GF-D8 (cell line): ENCODE measurements at regions not wholly inside any gene's neighbourhood (a gene's known extent, or its start where the extent isn't known, plus 50 kb on each side); places are given as distances from the start of the nearest gene placed in this dataset.

Source experiments
- DNase-seq: peaks from one replicate; lab custom pipeline; 2025; lab: John Stamatoyannopoulos, UW

DNA sequence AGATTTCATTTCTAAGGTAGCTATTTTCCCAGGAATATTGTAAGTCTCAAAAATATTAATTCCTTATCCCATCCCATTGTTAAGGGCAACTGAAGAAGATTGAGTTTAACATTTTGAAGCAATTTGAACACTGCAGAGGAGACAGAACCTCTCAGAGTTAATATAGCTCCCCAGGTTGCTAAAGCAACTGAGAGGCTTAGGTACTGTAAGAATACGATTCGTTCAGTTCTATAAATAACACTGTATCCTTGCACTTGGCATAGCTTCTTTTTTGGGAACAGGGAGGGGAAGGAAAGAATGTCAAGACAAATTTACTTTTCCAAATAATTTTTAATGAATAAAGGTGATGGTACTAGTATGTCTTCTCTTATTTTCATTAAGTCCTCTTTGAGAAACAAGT lies 658.4 kb upstream of the CELF2 start:
- DNase-seq: no peak

DNA sequence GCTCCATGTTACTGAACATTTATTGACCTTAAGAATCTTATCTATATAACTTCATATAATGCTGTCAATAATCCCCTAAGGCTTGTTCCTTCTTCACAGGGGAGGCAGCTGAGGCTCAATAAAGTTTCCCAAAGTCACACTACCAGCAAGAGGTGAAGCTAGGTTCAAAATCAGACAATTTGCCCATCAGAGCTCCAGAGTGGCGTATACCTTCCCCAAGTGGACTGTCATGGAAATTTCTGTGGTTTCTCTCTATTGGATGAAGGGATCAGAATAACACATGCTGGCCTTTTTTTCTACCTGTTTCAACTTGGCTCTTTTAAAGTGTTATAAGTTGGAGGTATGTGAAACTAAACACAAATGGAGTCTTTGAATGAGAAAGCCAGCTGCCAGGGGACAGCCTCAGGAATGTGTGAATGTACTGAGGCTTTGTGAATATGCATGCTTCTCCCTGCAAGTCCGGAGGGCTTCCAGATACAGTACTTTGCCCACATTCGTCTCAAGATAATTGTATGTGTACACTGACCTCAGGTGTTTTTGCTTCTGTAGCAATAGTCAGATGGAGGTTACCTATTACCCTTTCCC lies 656.3 kb upstream of the CELF2 start:
- no peak for DNase-seq

DNA sequence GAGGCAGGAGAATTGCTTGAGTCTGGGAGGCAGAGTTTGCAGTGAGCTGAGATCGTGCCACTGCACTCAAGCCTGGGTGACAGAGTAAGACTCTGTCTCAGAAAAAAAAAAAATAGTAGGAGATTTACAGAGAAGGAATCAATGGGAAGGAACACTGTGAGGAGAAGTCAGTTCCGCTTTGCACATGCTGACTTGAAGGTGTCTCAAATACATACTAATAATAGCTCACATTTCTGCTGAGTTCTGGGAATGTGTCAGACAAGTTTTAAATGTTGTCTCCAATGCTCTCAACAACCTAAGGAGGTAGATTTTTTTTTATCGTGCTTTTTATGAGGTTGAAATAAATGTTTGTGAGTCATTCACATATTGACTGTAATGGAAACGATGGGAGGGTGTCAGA lies 654.9 kb upstream of the CELF2 start:
- no peak for DNase-seq

DNA sequence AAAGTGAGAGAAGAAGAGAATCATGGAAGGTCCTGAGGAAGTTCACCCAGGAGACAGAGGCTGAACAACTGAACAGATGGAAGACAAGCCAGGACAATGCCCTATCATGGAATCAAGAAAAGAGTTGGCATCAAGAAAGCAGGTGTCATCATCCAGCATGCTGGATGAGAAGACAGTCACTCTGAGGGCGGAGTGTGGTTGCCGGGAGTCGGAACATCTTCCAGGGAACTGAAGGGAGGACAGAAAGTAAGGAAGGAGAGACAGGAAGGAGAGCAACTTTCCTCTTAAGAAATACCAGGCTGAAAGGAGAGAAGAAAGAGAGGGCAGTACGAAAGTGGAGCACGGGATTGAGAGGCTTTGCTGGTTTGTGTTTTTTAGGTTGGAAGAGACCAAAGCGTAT lies 654.5 kb upstream of the CELF2 start:
- no peak for DNase-seq

DNA sequence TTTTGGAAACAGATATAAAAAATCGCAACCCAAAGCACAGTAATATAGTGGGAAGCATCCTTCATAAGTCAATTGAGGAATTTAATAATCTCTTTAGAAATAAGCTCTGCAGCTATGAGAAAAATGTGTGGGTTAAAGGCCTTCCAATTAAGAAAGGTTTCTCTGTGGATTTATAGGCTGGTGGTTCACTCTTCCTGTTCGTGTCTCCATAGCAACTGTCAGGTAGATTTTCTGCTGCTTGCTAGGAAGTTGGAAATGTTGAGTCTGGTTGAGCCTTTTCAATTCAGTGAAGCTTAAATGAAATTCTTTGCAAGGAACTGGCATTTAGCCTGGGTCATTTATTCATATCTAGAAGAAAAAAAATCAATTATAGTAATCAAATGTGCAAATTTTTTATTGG lies 652.8 kb upstream of the CELF2 start:
- no peak for DNase-seq

DNA sequence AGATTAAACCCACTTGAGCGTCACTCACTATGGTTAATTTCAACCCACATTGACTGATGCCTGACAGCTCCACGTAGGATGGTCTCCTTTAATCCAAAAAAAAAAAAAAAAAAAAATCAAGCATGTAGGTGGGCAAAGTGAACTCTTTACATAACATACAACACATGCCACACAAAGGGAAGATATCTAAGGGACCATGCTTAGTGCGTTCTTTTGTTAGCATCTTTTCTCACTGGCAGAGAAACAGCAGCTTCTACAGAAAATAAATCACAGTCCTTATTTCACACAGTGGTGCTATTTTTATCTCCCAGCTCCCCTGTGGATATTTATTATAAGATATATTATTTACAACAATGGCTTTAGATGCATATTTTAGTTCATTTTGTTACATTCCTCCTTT lies 652.0 kb upstream of the CELF2 start:
- no peak for DNase-seq

DNA sequence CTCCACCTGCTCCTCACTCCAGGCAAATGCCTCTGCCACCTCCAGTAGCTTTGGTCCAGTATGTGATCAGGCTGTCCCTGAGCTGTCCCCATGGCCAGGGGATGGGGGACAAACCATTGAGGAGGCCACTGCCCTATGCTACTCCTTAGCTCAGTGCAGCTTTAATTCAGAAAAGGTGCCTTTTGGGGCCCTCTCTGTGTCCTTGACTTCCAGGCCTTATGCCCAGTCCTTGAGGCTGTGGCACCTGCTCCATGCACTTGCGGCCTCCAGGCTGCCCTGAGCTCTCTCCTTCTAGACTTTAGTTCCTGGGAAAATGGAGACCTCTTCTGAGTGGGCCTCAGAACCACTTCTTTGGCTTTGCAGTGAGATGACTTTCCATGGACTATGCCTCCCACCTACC lies 650.8 kb upstream of the CELF2 start:
- no peak for DNase-seq

DNA sequence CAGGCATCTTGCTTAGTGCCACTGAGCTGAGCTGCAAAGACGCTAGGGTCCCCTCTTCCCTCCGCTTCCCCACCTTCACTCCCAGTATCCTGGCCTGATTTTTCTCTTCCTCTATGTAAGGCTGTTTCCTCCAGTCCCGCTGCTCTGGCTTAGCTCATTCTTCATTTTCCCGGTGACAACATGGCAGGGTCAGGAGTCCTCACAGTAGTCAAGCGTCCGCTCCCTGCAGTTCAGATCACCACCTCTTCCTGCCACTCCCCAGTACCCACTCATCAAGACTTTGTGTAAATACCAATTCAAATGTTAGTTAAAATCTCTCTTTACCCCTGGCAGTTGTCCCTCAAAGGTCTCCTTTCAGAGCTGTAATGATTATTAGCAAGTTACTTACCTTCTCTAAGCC lies 650.4 kb upstream of the CELF2 start:
- no peak for DNase-seq

DNA sequence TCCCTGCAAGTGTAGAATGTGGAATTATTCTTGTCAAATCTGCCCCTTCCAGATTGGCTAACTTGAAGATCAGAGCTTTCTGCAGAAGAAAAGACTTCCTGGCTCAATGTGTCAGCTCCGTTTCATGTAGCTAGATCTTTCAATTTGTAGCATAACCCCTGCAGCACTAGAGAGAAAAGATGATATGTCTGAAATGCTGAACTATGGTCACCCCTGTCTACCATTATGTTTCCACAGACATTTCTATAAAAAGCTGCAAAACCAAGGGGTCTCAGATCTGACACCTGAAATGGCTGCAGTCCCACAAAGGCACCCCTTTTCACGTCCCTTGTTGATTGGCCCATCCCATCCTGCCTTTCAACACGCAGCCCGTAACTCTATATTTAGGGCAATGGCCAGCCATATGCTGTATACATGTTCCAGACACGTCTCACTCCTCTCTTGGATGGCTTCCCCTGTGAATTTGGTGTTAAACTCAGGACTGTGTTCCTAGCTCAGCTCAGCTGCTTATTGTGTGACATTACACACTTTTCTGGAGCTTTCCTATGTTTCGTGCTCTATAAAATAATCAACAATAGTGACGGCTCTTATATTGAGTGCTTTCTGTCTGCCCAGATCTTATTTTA lies 648.6 kb upstream of the CELF2 start:
- no peak for DNase-seq

DNA sequence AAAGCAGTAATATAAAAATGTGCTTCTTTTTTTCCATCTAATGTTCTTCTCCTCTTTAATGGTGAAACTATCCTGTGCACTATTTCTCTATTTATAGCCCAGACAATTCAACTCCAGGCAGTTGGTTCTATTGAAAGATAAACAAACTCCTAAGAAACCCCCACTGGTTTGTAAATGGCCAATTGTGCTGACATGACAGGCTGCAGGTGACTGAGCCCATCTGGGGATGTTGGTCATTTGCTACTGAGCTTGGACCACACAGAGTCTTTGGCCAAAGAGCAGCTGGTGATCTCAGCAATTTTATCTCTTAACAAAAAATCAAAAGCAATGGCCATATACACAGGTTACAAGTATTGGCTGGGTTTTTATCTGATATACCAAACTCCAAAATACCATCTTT lies 631.8 kb upstream of the CELF2 start:
- no peak for DNase-seq

DNA sequence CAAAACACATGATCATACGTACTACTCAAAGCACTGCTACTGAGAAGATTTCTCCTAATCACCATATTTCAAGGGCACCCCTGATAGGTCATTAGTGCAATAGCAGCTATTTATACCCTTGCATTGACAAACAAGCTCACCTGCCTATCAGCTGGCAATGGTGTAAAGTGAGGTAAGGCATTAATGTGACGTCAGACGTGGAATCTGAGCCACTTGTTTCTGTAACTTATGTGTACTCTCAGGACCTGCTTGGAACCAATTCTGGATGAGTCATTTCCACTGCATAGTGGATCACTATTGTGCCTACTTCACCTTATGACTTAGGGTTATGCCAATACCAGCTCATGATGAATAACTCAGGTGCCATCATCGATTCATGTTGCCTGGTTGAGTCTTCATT lies 628.5 kb upstream of the CELF2 start:
- no peak for DNase-seq

DNA sequence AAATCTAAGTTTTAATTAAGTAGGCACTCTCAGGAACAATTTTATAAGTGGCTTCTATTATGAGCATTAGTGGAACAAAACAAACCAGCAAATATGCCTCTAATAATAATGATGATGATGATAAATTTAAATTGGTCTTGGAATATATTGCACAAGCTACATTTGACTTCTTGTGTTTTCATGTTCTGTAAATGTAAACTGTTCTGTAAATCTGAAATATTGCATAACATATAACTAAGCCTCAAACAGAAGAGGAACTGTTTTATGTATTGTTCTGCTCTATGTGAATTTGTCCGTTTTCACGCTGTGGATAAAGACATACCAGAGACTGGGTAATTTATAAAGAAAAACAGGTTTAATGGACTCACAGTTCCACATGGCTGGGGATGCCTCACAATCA lies 625.2 kb upstream of the CELF2 start:
- DNase-seq: no peak

DNA sequence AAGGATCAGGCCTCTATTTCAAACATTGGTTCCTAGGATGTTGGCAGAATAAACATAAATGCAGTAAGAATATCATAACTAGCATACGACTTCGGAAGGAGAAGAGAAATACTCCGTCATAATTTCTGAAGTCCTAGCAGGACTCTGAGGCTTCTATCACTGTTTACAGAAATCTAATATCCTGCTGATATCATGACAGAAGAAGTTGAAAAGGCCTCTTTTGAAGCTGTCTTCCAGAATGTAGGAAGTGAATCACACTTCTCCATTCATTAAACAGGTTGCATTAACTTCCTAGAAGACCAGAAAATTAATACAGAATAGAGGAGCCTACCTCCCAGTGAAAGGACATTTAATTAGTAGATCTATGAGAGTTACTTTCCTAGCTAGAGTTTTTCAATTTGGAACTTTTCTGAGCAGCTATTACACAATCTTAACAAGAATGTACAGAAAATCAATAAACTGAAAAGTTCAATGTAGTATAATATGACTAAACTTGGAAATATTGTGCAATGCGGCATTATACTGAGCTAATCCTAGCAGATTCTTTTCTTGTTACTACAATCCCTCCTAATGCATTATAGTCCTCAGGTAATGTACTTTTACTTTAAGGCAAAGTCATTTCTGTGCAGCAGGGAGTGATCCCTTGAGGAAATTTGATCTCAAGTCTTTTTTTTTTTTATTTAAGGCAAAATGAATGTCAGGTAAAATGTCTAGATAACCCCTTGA lies 622.6 kb upstream of the CELF2 start:
- DNase-seq: no peak

DNA sequence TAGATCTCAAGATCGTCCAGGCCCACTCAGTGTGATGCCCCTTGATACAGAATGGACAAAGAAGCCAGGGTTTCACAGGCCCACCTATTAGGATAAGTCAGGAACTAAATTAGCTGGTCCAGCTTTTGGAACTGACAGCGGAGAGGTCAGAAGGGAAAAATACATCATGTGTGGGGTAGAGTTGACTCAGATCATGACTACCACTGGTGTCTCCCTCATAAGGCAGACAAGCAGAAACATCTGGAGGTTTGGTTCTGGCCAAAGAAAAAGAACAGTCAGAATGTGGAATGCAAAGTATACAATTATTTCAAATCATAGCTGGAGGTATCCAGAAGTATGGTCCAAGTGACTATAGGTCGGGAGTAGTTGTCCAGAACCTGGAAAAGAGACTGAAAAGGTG lies 621.1 kb upstream of the CELF2 start:
- DNase-seq: no peak

DNA sequence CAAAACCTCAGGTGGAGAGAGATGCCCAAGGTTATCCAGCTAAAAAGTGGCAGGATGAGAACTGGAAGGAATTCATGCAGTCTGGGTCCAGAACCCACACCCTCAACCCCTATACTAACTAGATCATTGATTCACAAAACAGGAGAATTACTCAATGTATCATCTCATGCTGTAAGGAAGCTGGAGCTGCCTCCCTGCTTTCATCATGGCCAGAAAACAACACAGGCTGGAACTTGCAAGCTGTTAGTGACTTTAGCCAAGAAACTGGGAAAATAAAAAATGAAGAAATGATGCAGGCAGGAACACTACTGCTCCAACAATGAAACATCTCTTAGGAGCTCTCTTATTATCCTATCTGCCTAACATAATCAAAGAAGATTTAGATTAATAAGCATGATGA lies 619.8 kb upstream of the CELF2 start:
- no peak for DNase-seq

DNA sequence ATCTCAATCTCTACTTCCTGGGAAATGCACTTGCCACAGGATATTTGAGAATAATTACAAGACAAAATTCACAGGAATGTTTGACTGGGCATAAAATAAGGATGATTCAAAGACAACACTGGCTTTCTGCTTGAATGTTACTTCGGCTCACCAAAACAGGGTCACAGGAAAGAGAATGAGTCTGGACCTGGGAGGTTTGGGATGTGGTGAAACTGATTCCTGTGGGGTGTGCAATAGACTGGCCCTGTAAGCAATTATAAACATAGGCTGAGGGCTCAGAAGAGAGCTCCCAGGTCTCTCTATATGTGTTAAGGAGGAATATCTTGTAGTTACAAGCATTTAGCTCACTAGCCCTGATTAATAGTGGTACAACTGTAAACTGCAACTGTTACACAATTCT lies 613.9 kb upstream of the CELF2 start:
- no peak for DNase-seq

DNA sequence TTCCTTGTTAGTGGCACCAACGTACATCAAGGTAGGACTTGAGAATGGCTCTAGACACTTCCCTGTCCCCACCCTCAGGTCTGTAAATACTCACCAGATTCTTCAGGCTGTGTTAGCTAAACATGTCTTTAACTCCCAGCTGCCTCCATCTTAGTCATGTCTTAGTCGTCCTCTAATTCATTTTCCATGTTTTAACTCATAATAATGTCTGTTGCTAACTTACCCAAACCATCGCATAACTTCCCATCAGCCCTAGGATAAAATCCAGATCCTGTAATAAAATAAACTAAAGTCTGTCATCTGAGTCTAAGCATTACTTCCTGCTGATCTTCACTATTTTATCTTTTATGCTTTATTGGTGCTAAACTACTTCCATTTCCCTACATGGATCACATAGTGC lies 600.0 kb upstream of the CELF2 start:
- DNase-seq: no peak

DNA sequence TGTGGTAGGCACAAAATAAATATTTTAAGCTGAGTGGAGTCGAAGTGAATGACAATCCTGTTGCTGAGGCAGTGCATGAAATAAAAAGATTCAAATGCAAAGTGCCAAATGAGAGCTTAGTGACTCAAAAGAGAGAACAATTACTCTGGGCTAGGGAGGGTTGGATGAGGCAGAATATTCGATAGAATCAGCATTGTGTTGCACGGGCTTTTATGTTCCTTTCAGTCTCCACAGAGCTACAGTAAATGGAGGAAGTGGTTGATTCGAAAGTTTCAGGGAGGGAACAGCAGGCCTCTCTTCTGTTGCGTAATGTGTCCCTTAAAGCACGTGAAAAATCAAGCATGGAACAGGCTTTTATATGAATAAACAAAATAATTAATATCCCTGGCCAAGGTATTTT lies 599.3 kb upstream of the CELF2 start:
- DNase-seq: no peak

DNA sequence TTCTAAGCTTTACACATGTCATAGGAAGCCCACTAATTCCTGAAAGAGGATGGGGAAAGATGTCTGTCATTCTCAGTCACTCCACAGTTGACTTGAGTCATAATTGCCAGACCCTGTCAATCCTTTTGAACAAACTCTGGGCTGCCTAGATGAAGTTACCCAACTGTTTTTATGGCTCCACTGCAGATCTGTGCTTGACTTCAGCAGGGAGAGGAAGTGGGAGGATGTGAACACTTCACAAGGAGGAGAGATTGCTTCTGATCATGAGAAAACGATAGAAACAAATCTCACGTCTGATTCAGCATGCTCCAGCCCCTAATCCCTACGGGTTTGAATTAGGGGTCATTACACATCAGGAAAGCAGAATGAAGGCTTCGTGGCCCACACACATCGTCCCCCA lies 596.6 kb upstream of the CELF2 start:
- DNase-seq: no peak

DNA sequence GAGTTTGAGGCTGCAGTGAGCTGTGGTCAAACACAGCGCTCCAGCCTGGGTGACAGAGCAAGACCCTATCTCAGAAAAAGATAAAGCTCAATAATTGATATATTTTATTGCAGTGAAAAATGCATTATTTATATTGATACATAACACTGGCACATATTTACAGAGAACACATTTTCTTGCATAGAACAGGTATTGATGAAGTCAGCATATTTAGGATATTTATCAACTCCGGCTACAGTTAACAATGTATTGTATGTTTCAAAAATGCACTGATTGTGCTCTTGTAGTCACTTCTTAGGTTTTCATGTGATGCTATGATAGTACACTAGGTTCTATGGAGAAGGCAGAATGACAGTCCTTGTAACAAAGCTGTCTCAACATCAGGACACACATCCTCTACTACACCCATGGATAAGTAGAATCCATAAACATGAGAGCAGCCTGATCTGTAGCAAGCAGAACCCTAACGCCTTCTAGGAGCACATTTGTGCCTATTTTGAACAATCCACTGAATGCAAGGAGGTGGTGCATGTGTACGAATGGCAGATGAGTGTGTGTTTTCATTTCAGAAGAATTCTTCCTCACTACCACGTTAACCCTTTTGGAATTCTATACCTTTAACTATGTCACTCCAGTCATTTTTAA lies 586.1 kb upstream of the CELF2 start:
- DNase-seq: no peak

DNA sequence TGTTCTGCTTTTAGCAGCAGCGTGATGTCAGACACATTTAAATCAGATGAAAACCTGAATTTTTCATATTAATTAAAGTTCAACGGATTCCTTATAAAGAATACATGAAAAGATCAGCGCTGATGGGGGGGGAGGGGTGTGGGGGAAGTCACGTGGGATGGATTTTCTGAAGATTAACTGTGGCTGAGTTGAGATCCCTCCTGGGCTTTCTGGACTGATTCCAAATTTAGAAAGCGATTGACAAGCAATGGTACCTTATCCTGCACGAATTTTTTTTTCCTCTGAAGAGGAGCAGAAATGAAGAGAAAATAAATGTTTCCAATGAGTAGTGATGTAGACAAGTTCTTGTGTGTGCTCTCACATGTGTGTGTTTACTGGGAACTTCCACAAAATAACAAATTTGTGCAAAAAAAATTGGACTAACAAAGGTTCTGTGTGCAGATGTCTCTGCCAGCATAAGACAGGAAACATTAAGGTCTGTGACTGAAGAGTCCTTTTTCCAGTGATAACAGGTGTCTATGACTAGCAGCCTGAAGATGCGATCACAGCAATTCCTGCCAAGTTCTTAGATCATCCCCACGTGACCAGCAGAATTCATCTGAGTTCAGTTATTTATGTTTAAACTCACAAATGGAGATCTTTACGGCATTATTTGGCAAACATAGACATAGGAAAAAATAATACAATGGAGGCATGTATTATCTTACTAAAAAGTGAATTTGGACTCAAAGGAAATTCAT lies 585.2 kb upstream of the CELF2 start:
- DNase-seq: no peak

DNA sequence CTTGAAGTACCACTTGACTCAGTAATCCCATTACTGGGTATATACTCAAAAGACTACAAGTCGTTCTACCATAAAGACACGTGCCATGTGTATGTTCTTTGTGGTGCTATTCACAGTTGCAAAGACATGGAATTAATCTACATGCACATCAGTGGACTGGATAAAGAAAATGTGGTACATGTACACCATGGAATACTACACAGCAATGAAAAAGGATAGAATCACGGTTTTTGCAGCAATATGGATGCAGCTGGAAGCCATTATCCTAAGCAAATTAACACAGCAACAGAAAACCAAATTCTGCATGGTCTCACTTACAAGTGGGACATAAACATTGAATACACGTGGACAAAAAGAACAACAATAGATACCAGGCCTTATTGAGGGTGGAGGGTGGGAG lies 583.4 kb upstream of the CELF2 start:
- no peak for DNase-seq

DNA sequence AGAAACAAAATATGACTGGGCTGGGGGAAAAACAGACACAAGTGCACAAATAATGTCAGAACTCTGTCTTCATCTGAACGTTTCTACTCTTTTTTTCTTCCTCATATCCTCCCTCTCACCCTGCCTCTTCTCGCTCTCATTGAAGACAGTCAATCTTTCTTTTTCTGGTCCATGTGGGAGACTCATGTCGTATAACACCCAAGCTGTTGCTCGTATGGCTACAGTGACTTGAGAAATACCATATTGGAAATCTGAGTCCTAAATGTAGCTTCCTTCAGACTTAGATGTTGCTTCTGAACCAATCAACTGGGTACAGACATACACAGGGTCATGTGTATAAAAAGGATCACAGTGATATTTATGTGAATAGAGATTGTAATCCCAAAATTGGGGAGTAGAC lies 579.8 kb upstream of the CELF2 start:
- no peak for DNase-seq
